Fibroblast of pulmonary artery (primary cell): ENCODE measurements at regions not wholly inside any gene's neighbourhood (a gene's known extent, or its start where the extent isn't known, plus 50 kb on each side); places are given as distances from the start of the nearest gene placed in this dataset.

Experiments used
- DNase-seq: peaks from one replicate; pipeline ENCODE4 v3.0.0-alpha.2; 2010; ENCODE audit warnings: low read depth
- H3K4me3 ChIP-seq: replicated peaks from 2 replicates; pipeline ENCODE4 v1.5.1; 2011; ENCODE audit warnings: low read depth, mild to moderate bottlenecking, control low read depth, low read length, moderate library complexity
- TF ChIP-seq, protein P1 (sequence below): IDR thresholded peaks from 2 replicates; pipeline ENCODE4 v1.5.1; 2011; ENCODE audit warnings: mild to moderate bottlenecking, control low read depth, low read length, inconsistent platforms; ENCODE audit errors: missing control alignments

DNA sequence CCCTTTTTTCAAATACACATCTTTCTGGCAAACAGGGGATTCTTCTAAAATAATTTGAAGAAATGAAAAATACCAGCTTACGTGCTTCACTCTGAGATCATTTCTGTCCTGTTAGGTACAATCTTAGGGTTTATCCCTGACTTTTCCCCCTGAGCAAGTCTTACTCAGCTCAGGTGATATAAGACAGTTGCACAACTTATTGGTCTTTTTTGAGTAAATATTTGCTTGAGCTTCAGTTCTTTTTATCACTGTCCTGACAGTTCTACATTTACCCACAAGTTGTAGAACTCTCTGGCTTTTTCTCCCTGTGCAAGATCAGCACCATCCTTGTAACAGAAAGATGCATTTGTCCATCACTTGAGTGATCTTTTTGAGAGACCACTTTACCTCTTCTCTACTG is 84.9 kb downstream of the MID1IP1 start:
- TF ChIP-seq, protein P1, sequence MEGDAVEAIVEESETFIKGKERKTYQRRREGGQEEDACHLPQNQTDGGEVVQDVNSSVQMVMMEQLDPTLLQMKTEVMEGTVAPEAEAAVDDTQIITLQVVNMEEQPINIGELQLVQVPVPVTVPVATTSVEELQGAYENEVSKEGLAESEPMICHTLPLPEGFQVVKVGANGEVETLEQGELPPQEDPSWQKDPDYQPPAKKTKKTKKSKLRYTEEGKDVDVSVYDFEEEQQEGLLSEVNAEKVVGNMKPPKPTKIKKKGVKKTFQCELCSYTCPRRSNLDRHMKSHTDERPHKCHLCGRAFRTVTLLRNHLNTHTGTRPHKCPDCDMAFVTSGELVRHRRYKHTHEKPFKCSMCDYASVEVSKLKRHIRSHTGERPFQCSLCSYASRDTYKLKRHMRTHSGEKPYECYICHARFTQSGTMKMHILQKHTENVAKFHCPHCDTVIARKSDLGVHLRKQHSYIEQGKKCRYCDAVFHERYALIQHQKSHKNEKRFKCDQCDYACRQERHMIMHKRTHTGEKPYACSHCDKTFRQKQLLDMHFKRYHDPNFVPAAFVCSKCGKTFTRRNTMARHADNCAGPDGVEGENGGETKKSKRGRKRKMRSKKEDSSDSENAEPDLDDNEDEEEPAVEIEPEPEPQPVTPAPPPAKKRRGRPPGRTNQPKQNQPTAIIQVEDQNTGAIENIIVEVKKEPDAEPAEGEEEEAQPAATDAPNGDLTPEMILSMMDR: no peak
- H3K4me3 ChIP-seq: no peak overlapping the region
- DNase-seq: no peak

DNA sequence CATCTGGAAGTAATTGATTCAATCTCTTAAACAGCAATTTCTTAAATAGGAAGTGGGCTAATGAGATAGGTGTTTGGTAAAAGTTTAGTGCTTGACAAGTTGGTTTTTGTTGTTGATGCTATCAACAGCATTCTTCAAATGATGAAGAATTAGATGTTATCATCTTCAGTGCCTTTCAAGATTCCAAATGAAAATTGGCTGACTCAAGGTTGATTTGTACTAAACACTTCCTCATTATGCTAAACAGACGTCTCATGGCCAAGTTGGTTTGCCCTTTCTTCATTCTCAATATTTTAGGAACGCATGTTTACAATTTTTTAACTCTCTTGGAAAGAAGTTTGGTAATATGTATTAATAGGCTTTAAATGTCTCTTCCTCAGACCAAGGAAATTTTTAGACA is 86.0 kb downstream of the MID1IP1 start:
- no peak for DNase-seq
- H3K4me3 ChIP-seq: no peak overlapping the region
- TF ChIP-seq, protein P1: no peak

DNA sequence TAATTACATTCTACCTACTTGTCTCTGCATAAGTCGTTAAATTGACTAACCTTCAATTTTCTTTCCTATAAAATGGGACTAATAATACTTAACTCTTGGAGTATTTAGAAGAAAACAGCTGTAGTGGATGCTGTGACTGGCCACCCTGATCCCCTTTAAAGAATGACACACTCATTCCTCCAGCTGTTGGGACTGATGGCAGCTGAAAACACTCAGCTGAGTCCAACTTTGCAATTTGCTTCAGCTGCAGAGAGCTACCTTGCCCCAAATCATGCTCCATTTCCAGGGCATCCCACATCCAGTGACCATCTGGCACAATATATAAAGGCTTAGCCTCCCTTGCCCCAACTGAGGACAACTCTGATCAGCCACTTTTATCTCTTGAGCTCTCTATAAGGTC is 89.1 kb downstream of the MID1IP1 start:
- DNase-seq: no peak
- no peak overlapping the region for H3K4me3 ChIP-seq
- TF ChIP-seq, protein P1: no peak

DNA sequence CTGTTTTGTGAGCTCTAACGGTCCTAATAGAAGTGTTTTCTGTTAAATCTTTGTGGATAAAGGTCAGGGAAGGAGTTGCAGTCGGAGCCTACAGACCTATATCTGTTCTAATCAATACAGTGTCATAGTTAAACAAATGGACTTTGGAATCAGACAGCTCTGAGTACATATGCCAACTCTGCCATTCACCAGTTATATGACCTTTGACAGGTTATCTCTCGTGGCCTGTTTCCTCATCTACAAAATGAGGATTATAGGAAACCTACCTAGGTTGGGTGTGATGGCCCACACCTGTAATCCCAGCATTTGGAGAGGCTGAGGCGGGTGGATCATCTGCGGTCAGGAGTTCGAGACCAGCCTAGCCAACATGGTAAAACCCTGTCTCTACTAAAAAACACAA is 89.7 kb downstream of the MID1IP1 start:
- TF ChIP-seq, protein P1: no peak
- no peak overlapping the region for H3K4me3 ChIP-seq
- DNase-seq: no peak

DNA sequence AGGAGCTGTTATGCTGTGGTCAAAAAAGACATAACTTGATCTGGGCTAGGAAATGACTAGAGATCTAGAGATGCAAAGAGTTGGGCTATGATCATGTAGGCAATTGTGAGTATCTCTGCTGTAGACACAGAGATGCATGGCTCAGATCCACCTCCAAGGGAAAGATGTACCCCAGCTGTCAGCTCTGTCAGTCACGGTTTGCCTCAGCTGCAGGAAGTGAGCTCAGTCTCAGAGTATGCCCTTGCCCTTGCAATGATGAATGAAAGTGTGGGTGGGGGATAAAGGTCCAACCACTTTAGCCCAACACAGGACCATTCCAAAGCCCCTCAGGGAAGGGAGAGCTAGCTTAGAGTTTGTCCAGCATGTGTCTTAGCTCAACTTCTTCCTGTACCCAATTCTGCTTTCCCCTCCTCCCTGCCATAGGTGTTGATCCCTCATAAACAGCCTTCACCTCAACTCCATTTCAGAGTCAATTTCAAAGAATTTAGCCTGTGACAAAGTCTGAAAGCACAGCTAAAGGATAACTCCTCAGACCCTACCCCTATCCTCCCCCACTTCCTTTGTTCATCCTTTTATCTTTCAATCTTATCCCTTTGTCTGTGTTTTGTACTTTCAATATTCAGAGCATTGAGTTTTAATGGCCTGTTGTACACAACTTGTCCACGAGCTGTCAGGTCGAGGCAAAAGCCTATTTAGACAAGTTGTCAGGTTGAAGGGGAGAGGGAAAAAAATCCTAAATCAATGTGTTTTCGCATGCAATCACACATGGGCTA is 90.6 kb downstream of the MID1IP1 start:
- H3K4me3 ChIP-seq: no peak overlapping the region
- DNase-seq: peak; percentile 11
- TF ChIP-seq, protein P1: no peak

DNA sequence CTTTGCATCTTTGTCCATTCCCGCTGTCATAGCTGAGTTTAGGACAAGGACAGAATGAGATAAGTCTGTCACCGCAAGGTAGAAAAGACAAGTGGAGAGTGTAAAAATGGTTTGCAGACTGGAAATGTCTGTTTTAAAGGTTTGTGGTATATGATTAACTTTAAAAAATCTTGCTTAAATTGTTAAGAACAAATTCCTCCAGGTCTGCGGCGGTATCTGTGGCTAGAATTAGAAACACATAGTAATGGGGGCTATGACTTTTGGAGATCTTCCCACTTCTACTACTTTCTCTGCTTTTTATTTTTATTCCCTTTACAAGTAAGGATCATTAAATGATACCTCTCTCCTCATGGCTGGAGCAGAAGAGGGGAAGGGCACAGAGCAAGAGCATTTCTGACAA is 92.2 kb downstream of the MID1IP1 start:
- TF ChIP-seq, protein P1: no peak
- no peak overlapping the region for H3K4me3 ChIP-seq
- DNase-seq: no peak

DNA sequence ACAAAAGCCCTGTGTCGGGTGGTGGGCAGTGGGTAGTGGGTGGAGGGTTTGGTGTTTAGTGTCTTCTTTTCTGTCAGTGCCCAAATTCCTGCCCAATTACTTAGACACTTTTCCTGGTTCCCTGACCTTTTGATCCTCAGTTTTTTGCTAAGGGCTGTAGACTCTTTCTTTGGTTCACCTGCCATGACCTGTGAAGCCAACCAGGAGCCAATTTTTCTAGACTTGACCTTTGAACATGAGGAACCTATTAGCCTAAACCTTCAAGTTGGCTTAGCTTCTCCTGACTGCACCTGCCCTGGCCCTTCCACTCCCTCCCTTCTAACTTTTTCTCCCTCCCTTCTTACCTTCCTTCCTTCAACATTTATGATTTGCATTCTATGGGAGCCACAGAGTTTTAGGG is 94.5 kb downstream of the MID1IP1 start:
- DNase-seq: no peak
- TF ChIP-seq, protein P1: no peak
- no peak overlapping the region for H3K4me3 ChIP-seq
